ENCODE measurements at regions not wholly inside any gene's neighbourhood (a gene's known extent, or its start where the extent isn't known, plus 50 kb on each side); places are given as distances from the start of the nearest gene placed in this dataset.

DNA sequence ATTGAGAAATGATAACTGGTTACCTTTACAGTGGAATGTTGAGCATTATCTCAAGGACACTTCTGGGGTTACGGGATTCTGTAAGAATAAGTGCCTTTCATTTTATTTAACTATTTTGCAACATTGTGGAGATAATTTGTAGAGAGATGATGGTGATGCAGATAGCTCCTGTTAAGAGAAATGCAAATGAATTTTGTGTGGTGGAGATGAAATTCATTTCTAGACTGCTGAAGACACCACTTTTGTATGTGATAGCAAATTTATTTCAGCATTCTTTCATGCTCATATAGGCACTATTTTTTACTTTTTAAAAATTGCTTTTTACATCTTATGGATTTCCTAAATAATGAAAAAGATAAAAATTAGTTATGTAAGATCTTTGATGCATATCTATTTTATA lies 463.3 kb upstream of the CBLB start:
- Mint-ChIP-seq H3K36me3 (ENCODE audit: low read depth) (no peaks in the 10 kb centered on the region), H3K27ac (no peak overlapping the region), H3K4me3 (no peak overlapping the region), H3K27me3 (no peaks in the 10 kb centered on the region), H3K4me1 (peaks cover 29% of the 10 kb centered on the region)
- ATAC-seq: no peak
- no peak for DNase-seq
- no peaks in the 10 kb centered on the region for H3K9me3 ChIP-seq (ENCODE audit: control insufficient read depth, low read length, poor library complexity, severe bottlenecking)

DNA sequence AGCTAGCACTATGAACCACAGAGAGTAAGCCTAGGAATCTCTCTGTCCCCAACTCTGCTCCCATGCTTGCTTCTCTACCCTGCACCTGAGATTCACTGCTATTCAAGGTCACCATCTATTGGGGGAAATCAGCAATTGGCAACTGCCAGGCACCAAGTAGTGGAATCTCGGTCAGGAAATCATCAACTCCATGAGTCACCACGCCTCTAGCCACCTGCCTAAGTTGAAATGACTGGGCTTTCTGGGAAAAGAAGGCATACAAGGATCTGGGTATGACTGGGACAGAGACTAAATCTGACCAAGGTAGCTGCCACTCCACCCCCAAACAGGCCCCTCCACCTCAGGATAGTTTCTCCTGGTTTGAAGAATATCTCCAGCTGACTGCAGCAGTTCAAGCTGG lies 464.1 kb upstream of the CBLB start:
- H3K9me3 ChIP-seq (ENCODE audit: control insufficient read depth, low read length, poor library complexity, severe bottlenecking): no peaks in the 10 kb centered on the region
- ATAC-seq (no peak), DNase-seq (no peak)
- Mint-ChIP-seq H3K4me1 (peaks cover 28% of the 10 kb centered on the region), H3K27me3 (no peaks in the 10 kb centered on the region), H3K4me3 (no peak overlapping the region), H3K27ac (peak overlapping the region; percentile 75), H3K36me3 (ENCODE audit: low read depth) (no peaks in the 10 kb centered on the region)

DNA sequence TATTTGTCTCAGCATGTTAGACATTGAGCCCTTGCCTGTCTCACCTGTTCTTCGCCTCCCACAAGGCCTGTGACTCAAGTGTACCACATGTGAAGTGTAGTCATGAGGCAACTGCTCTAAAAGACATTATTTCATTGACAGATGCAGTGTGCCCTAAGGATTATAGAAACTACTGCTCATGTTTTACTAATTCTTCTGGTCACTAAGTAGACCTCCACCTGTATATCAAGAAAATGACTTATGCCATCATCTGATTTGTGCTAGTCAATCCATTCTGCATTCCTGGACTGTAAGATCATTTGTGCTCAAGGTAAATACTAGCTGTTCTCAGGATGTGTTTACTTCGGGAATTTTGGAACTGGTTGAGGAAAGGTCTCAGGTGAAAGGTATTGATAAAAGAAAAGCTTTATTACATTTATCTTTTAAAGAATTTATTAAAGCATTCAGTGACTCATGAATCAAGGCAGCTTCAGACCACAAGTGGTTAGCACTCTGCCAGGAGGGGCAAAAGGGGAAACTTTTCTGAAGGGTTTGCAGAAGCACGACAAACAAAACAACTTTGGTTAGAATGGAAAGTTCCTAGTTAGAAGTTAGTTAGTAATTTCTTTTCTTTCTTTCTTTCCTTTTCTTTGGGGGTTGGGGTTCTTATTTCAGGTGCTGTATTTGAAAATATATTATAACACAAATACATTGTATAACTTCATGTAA lies 465.3 kb upstream of the CBLB start:
- no peak for DNase-seq
- no peak overlapping the region for H3K4me3 Mint-ChIP-seq
- no peaks in the 10 kb centered on the region for H3K9me3 ChIP-seq (ENCODE audit: control insufficient read depth, low read length, poor library complexity, severe bottlenecking)
- H3K27me3 Mint-ChIP-seq: no peaks in the 10 kb centered on the region
- H3K4me1 Mint-ChIP-seq: peaks cover 31% of the 10 kb centered on the region
- peak; percentile 59 for ATAC-seq
- no peaks in the 10 kb centered on the region for H3K36me3 Mint-ChIP-seq (ENCODE audit: low read depth)
- peak overlapping the region; percentile 75 for H3K27ac Mint-ChIP-seq

DNA sequence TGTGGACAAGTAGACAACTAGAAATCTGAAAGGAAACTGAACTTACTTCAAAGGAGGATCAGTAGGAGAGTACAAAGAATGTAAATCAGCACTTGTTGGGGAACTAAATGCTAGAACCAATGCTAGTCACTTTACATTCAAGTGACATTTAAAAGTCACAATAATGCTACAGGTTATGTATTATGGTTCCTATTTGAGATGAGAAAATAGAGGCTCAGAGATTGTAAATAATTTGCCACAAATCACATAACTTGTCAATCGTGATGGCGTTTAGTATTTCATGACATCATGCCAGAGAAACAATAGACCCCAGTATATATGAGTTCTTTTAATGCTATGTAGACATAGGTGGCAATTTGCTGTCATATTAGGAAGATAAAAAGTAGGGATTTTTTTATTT lies 467.8 kb upstream of the CBLB start:
- no peaks in the 10 kb centered on the region for H3K27me3 Mint-ChIP-seq
- peaks cover 29% of the 10 kb centered on the region for H3K4me1 Mint-ChIP-seq
- H3K36me3 Mint-ChIP-seq (ENCODE audit: low read depth): no peaks in the 10 kb centered on the region
- H3K4me3 Mint-ChIP-seq: no peak overlapping the region
- no peaks in the 10 kb centered on the region for H3K9me3 ChIP-seq (ENCODE audit: control insufficient read depth, low read length, poor library complexity, severe bottlenecking)
- no peak overlapping the region for H3K27ac Mint-ChIP-seq
- DNase-seq (no peak), ATAC-seq (no peak)

DNA sequence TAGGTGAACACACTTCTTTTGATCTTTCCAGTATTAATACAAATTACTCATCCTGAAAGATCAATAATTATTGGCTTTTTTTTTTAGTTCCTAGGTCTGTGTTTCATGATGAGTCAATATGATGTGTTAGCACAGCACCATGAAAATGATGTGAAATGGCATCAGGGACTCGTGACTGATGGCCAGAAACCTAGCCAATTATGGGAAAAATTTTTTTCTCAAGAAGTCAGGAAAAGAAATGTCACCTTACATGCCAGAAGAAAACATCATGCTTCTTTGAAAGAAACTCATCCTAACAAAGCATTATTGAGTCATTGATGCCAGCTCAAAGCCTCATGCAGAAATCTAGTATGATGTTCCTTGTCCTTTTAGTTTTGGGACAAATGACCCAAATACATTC lies 468.3 kb upstream of the CBLB start:
- Mint-ChIP-seq H3K27ac (no peak overlapping the region), H3K4me3 (no peak overlapping the region), H3K27me3 (no peaks in the 10 kb centered on the region), H3K36me3 (ENCODE audit: low read depth) (no peaks in the 10 kb centered on the region), H3K4me1 (peaks cover 27% of the 10 kb centered on the region)
- DNase-seq: no peak
- no peaks in the 10 kb centered on the region for H3K9me3 ChIP-seq (ENCODE audit: control insufficient read depth, low read length, poor library complexity, severe bottlenecking)
- no peak for ATAC-seq

DNA sequence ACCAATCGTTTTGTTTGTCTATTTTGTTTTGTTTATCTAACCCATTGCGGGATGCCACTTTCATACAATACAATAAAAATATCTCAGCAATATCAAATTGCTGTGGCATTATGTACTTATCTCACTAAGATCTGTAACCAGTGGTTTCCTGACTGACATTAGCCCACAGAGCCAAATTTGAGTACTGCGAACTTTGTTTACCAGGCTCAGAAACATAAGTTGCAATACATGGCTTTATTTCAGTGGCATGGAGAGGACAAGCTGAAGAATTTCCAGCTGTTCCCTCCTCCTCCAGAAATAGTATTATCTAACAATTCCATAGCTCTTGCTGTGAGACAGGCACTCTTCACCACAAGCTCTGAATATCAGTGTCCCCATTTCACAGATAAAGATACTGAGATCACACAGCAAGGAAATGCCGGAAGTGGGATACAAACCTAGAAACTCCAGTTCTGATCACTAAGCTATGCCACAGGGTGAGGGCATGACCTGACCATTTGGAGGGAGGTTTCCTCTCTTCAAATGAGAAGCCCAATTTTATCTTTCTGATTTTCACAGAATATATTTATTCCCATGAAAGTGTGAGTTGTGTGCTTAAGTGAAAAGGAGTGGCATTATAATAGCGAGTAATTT lies 469.9 kb upstream of the CBLB start:
- H3K36me3 Mint-ChIP-seq (ENCODE audit: low read depth): no peaks in the 10 kb centered on the region

DNA sequence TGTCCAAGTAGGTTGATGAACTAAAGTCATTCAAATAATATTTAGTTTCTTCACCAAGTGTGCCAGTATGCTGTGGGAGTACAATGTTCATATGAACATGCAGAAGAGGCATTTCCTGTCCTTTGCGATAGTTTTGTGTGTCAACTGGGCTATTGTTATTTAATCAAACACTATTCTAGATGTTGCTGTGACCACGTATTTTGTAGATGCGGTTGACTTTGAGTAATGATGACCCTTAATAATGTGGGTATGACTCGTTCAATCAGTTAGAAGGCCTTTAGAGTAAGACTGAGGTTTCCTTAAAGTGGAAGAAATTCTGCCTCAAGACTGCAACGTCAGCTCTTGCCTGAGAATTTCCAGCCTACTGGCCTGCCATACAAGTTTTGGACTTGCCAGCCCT lies 470.7 kb upstream of the CBLB start:
- Mint-ChIP-seq H3K36me3 (ENCODE audit: low read depth) (no peaks in the 10 kb centered on the region), H3K4me3 (no peak overlapping the region), H3K4me1 (peaks cover 23% of the 10 kb centered on the region), H3K27me3 (no peaks in the 10 kb centered on the region), H3K27ac (peak overlapping the region; percentile 63)
- DNase-seq: no peak
- H3K9me3 ChIP-seq (ENCODE audit: control insufficient read depth, low read length, poor library complexity, severe bottlenecking): no peaks in the 10 kb centered on the region
- no peak for ATAC-seq

More for the DNA sequence above, 469.9 kb upstream of the CBLB start:
- Mint-ChIP-seq H3K4me1 (peaks cover 27% of the 10 kb centered on the region), H3K27ac (peak overlapping the region; percentile 63), H3K4me3 (peak overlapping the region; percentile 64), H3K27me3 (no peaks in the 10 kb centered on the region)
- H3K9me3 ChIP-seq (ENCODE audit: control insufficient read depth, low read length, poor library complexity, severe bottlenecking): no peaks in the 10 kb centered on the region
- DNase-seq (no peak), ATAC-seq (peak; percentile 85)

DNA sequence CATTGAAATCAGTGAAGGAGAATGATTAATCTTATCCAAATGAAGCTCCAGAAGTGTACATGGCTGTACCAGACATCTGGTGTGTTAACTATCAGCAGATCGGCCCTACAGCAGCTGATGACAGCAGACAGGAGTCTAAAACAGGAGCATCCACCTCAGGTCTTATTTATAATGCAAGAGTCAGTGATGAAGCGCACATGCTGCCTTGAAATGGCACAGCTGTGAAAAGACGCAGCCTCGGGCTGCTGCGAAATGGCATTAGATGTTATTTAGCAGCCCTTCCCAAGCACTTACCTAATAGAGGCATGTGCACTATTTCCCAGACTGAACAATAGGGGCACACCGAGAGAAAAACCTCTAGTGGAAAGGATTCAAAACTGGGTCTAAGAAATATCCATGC lies 472.3 kb upstream of the CBLB start:
- Mint-ChIP-seq H3K27ac (no peak overlapping the region), H3K36me3 (ENCODE audit: low read depth) (no peaks in the 10 kb centered on the region)
- ATAC-seq: no peak

DNA sequence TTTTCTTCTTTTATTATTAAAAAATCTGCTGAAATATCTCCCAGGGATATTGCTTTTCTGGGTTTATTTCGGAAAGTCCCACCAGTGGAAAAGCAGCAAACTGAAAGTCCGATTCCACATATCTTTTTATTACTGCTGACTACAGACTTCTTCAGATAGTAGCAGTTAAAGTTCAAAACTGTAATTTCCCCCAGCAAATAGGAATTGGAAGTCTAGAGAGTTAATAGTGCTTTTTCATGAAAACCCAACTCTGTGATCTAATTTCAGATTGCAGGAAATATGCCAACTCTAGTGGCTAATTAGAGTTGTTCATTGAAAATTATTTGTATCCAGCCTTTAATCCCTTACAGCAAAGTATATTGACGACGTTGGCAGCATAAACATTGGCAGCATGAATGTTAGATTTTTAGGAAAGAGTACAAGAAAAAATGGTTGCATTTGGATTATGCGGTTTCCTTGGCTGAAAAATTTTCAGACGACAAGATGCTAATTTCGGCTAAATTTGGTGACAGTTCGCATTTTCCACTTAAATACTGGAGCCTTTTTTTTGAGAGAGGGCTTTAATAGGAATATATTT lies 472.9 kb upstream of the CBLB start:
- H3K4me1 Mint-ChIP-seq: peaks cover 11% of the 10 kb centered on the region
- no peaks in the 10 kb centered on the region for H3K27me3 Mint-ChIP-seq
- no peak overlapping the region for H3K4me3 Mint-ChIP-seq
- no peaks in the 10 kb centered on the region for H3K9me3 ChIP-seq (ENCODE audit: control insufficient read depth, low read length, poor library complexity, severe bottlenecking)
- H3K36me3 Mint-ChIP-seq (ENCODE audit: low read depth): no peaks in the 10 kb centered on the region
- DNase-seq: no peak
- no peak overlapping the region for H3K27ac Mint-ChIP-seq
- no peak for ATAC-seq

More for the DNA sequence above, 472.3 kb upstream of the CBLB start:
- no peaks in the 10 kb centered on the region for H3K27me3 Mint-ChIP-seq
- no peaks in the 10 kb centered on the region for H3K9me3 ChIP-seq (ENCODE audit: control insufficient read depth, low read length, poor library complexity, severe bottlenecking)
- H3K4me1 Mint-ChIP-seq: peaks cover 15% of the 10 kb centered on the region
- no peak for DNase-seq
- no peak overlapping the region for H3K4me3 Mint-ChIP-seq

DNA sequence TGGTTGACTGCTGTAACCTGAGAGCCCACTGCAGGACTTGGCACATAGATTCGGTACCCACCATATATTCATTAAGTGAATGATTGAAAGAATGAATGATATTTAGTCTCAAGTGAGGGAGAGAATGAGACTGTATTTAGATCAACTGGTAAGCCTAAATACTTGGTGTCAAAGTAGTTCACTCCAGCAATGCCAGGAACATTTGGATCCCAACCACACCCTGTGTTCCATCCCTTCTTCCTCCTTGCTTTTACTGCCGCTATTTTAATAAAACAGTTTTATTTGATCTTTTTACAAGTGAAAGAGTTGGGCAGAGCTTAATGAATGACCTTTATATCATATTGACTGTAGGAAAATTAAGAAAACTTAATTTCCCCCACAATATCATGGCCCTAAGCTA lies 473.6 kb upstream of the CBLB start:
- Mint-ChIP-seq H3K36me3 (ENCODE audit: low read depth) (no peaks in the 10 kb centered on the region), H3K4me1 (peaks cover 11% of the 10 kb centered on the region), H3K27ac (no peak overlapping the region), H3K4me3 (no peak overlapping the region), H3K27me3 (no peaks in the 10 kb centered on the region)
- DNase-seq (no peak), ATAC-seq (no peak)
- no peaks in the 10 kb centered on the region for H3K9me3 ChIP-seq (ENCODE audit: control insufficient read depth, low read length, poor library complexity, severe bottlenecking)

DNA sequence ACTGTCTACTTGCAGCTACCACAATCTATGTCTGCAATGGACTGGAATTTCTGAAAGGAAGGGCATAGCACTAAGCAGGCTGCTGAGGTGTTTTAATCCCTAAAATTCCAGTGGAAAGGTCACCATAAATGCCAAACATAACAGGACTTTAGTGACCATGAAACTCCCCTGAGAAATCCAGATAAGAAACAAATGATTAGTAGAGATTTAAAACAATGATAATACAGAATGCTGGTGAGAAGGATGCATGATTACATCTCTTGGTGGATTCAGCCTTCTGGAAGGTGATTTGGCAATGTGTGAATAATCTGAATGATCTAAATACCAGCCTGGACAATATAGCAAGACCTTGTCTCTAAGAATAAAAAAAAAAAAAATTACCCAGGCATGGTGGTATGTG lies 475.0 kb upstream of the CBLB start:
- DNase-seq: no peak
- Mint-ChIP-seq H3K27ac (no peak overlapping the region), H3K27me3 (no peaks in the 10 kb centered on the region), H3K4me3 (no peak overlapping the region), H3K36me3 (ENCODE audit: low read depth) (no peaks in the 10 kb centered on the region), H3K4me1 (peaks cover 5% of the 10 kb centered on the region)
- H3K9me3 ChIP-seq (ENCODE audit: control insufficient read depth, low read length, poor library complexity, severe bottlenecking): no peaks in the 10 kb centered on the region
- no peak for ATAC-seq

DNA sequence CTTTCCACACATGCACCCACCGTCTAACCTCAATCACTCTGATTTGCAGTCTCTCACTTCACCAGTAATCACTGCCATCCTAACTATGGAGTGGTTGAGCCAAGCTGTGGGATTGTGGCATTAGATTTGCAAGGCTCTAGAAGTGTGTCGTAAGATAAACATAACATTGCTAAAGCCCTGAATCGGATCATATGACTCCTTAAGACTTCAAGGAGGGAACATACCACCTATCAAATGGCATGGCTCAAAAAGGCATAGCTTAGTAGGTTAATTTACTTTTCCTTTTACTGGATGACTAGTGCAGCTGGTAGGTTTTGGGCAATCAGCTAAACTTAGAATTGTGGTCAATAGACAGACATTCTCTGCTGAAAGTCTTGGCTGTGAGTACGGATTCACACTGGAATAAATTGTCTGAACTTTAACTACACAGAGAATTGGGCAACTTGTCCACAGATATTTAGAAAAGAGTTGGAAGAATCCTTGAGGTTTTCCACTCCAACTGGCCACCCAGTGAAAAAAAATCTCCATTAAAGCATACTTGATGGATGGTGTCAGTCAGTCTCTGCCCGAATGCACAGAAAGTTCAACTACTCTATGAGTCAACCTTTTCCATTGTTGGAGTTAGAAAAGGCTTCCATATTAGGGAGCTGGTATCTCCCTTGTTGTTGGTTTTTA lies 476.7 kb upstream of the CBLB start:
- H3K4me3 Mint-ChIP-seq: no peak overlapping the region
- H3K36me3 Mint-ChIP-seq (ENCODE audit: low read depth): no peaks in the 10 kb centered on the region
- ATAC-seq (no peak), DNase-seq (no peak)
- H3K27me3 Mint-ChIP-seq: no peaks in the 10 kb centered on the region
- H3K4me1 Mint-ChIP-seq: peaks cover 15% of the 10 kb centered on the region
- H3K9me3 ChIP-seq (ENCODE audit: control insufficient read depth, low read length, poor library complexity, severe bottlenecking): no peaks in the 10 kb centered on the region
- no peak overlapping the region for H3K27ac Mint-ChIP-seq

DNA sequence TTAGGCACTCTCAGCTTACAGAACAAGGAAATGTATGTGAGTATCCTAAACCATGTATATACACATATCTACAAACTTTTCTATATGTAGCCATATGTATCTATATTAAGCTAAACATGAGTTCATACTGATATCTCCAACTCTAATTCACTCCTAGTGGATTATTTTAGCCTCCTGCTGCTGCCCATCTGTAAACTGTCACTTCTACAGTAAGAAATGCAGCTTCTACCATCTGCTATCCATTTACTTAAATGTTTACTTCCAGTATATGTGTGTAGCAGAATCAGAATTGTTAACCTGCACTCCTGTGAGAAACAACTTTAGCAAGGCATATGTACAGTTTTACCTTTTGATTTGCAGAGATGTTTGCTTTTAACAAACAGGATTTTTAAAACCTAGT lies 478.5 kb upstream of the CBLB start:
- Mint-ChIP-seq H3K27me3 (no peaks in the 10 kb centered on the region), H3K36me3 (ENCODE audit: low read depth) (no peaks in the 10 kb centered on the region), H3K27ac (no peak overlapping the region), H3K4me3 (no peak overlapping the region), H3K4me1 (peaks cover 13% of the 10 kb centered on the region)
- no peaks in the 10 kb centered on the region for H3K9me3 ChIP-seq (ENCODE audit: control insufficient read depth, low read length, poor library complexity, severe bottlenecking)
- ATAC-seq (no peak), DNase-seq (no peak)
